H9 (cell line): ENCODE measurements at regions not wholly inside any gene's neighbourhood (a gene's known extent, or its start where the extent isn't known, plus 50 kb on each side); places are given as distances from the start of the nearest gene placed in this dataset.

Experiments
- DNase-seq: peaks from one replicate; pipeline ENCODE4 v3.0.0-alpha.2; 2017
- H2AFZ ChIP-seq: one replicate; pipeline ENCODE4 v1.6.1; 2013; ENCODE audit warnings: mild to moderate bottlenecking, low read length, control low read depth, moderate library complexity
- H2AK5ac ChIP-seq: 2 replicates; pipeline ENCODE4 v1.6.1; 2013; ENCODE audit warnings: low read length, control low read depth, mixed read lengths; ENCODE audit not compliant: insufficient read length
- H2BK120ac ChIP-seq: one replicate; pipeline ENCODE4 v1.6.1; 2013; ENCODE audit warnings: low read depth, mild to moderate bottlenecking, low read length, control low read depth, inconsistent platforms; ENCODE audit not compliant: poor library complexity, severe bottlenecking
- H2BK12ac ChIP-seq: 2 replicates; pipeline ENCODE4 v1.6.1; 2013; ENCODE audit warnings: low read length, control low read depth, mixed read lengths, low read depth; ENCODE audit not compliant: insufficient read length
- H2BK15ac ChIP-seq: 2 replicates; pipeline ENCODE4 v1.6.1; 2013; ENCODE audit warnings: low read depth, low read length, control low read depth
- H2BK20ac ChIP-seq: one replicate; pipeline ENCODE4 v1.6.1; 2013; ENCODE audit warnings: low read depth, mild to moderate bottlenecking, low read length, control low read depth, inconsistent platforms; ENCODE audit not compliant: poor library complexity, severe bottlenecking
- H2BK5ac ChIP-seq: 2 replicates; pipeline ENCODE4 v1.6.1; 2013; ENCODE audit warnings: low read length, control low read depth, mixed read lengths; ENCODE audit not compliant: insufficient read length
- H3K14ac ChIP-seq: 2 replicates; pipeline ENCODE4 v1.6.1; 2013; ENCODE audit warnings: low read length, control low read depth; ENCODE audit not compliant: insufficient read depth
- H3K18ac ChIP-seq: 2 replicates; pipeline ENCODE4 v1.6.1; 2013; ENCODE audit warnings: low read depth, mild to moderate bottlenecking, mixed read lengths, low read length, control low read depth; ENCODE audit not compliant: insufficient read length
- H3K23ac ChIP-seq: 2 replicates; pipeline ENCODE4 v1.6.1; 2013; ENCODE audit warnings: low read length, control low read depth, mixed read lengths, low read depth; ENCODE audit not compliant: insufficient read length
- H3K23me2 ChIP-seq: 2 replicates; pipeline ENCODE4 v1.6.1; 2013; ENCODE audit warnings: low read depth, mild to moderate bottlenecking, mixed read lengths, low read length, control low read depth; ENCODE audit not compliant: insufficient read length, poor library complexity, severe bottlenecking
- H3K27ac ChIP-seq: 2 replicates; pipeline ENCODE4 v1.5.1; 2013; ENCODE audit warnings: low read length, control low read depth, mixed read lengths, low read depth; ENCODE audit not compliant: insufficient read length
- H3K27me3 ChIP-seq: 2 replicates; pipeline ENCODE4 v1.6.1; 2013; ENCODE audit warnings: low read length, control low read depth, inconsistent platforms; ENCODE audit not compliant: insufficient read depth
- H3K4ac ChIP-seq: 2 replicates; pipeline ENCODE4 v1.6.1; 2013; ENCODE audit warnings: low read depth, mild to moderate bottlenecking, control low read depth, inconsistent platforms, low read length, moderate library complexity
- H3K4me1 ChIP-seq: 2 replicates; pipeline ENCODE4 v1.6.1; 2013; ENCODE audit warnings: low read length, control low read depth, inconsistent platforms; ENCODE audit not compliant: insufficient read depth
- H3K4me2 ChIP-seq: 2 replicates; pipeline ENCODE4 v1.6.1; 2013; ENCODE audit warnings: low read length, control low read depth, mixed read lengths; ENCODE audit not compliant: insufficient read length, insufficient read depth
- H3K56ac ChIP-seq: 2 replicates; pipeline ENCODE4 v1.6.1; 2013; ENCODE audit warnings: low read depth, mild to moderate bottlenecking, mixed read lengths, low read length, control low read depth; ENCODE audit not compliant: insufficient read length
- H3K79me1 ChIP-seq: 2 replicates; pipeline ENCODE4 v1.6.1; 2013; ENCODE audit warnings: low read depth, mild to moderate bottlenecking, moderate library complexity, low read length, control low read depth, inconsistent platforms; ENCODE audit not compliant: insufficient read depth, poor library complexity, severe bottlenecking
- H3K79me2 ChIP-seq: 2 replicates; pipeline ENCODE4 v1.6.1; 2013; ENCODE audit warnings: low read length, control low read depth, inconsistent platforms; ENCODE audit not compliant: insufficient read depth
- H3K9ac ChIP-seq: 2 replicates; pipeline ENCODE4 v1.6.1; 2013; ENCODE audit warnings: low read length, control low read depth, mixed read lengths; ENCODE audit not compliant: insufficient read length; ENCODE audit errors: extremely low read depth
- H3K9me3 ChIP-seq: one replicate; pipeline ENCODE4 v1.6.1; 2013; ENCODE audit warnings: low read depth, low read length, inconsistent platforms; ENCODE audit not compliant: control insufficient read depth
- H3T11ph ChIP-seq: one replicate; pipeline ENCODE4 v1.6.1; 2013; ENCODE audit warnings: mild to moderate bottlenecking, low read length, control low read depth, inconsistent platforms
- H4K20me1 ChIP-seq: one replicate; pipeline ENCODE4 v1.6.1; 2013; ENCODE audit not compliant: control insufficient read depth, insufficient read length, insufficient read depth
- H4K5ac ChIP-seq: 2 replicates; pipeline ENCODE4 v1.6.1; 2013; ENCODE audit warnings: low read depth, mild to moderate bottlenecking, mixed read lengths, low read length, control low read depth; ENCODE audit not compliant: insufficient read length
- H4K8ac ChIP-seq: replicated peaks from 2 replicates; pipeline ENCODE4 v1.6.1; 2013; ENCODE audit warnings: low read length, control low read depth, mixed read lengths, low read depth; ENCODE audit not compliant: insufficient read length
- H4K91ac ChIP-seq: 2 replicates; pipeline ENCODE4 v1.6.1; 2013; ENCODE audit warnings: low read depth, mild to moderate bottlenecking, moderate library complexity, mixed read lengths, low read length, control low read depth; ENCODE audit not compliant: insufficient read length
- H3K27ac Mint-ChIP-seq, 3 experiments: 2 replicates in 2 of 3; 3 replicates in 1 of 3; pipeline ENCODE4 v1.8.0; 2020 to 2021; ENCODE audit warnings: mixed read lengths in 3 of 3, mild to moderate bottlenecking in 1 of 3, moderate library complexity in 1 of 3
- H3K27me3 Mint-ChIP-seq: 2 replicates; pipeline ENCODE4 v1.8.0; 2021; ENCODE audit warnings: low read depth, mild to moderate bottlenecking, moderate library complexity, mixed read lengths
- H3K36me3 Mint-ChIP-seq, 3 experiments: 2 replicates in 2 of 3; 3 replicates in 1 of 3; pipeline ENCODE4 v1.8.0; 2020 to 2021; ENCODE audit warnings: low read depth in 3 of 3, mixed read lengths in 3 of 3; ENCODE audit not compliant: insufficient read depth in 1 of 3
- H3K4me1 Mint-ChIP-seq, 2 experiments: 2 replicates each; pipeline ENCODE4 v1.8.0; 2020; ENCODE audit warnings: mixed read lengths in 2 of 2
- H3K4me3 Mint-ChIP-seq, 2 experiments: 2 replicates in 1 of 2; 3 replicates in 1 of 2; pipeline ENCODE4 v1.8.0; 2020 to 2021; ENCODE audit warnings: mild to moderate bottlenecking in 2 of 2, mixed read lengths in 2 of 2, moderate library complexity in 1 of 2
- H3K9me3 Mint-ChIP-seq, 2 experiments: 2 replicates in 1 of 2; 3 replicates in 1 of 2; pipeline ENCODE4 v1.8.0; 2020; ENCODE audit warnings: mild to moderate bottlenecking in 2 of 2, mixed read lengths in 2 of 2, moderate library complexity in 1 of 2
- WGBS: extraction: QIAGEN DNeasy Blood & Tissue Kit; methylation state at CpG from one replicate; pipeline ENCODE4 v1.1.7; 2013; ENCODE audit warnings: missing lambda C conversion rate, low lambda C conversion rate, mixed read lengths; ENCODE audit not compliant: insufficient read length; ENCODE audit errors: extremely low coverage; 5-methylcytosine and 5-hydroxymethylcytosine counted together
- TF ChIP-seq, protein P1 (sequence below): fragments of 200-600 bp; sonication (generic); conservative IDR thresholded peaks from 3 replicates; pipeline ENCODE4 v1.8.0; 2021; ENCODE audit warnings: antibody characterized with exemption, mild to moderate bottlenecking

- WGBS = no CpG with 5 or more reads among the region's 1 CpG
- no peak for DNase-seq
- H3T11ph ChIP-seq = no peak overlapping the region
- H4K8ac ChIP-seq = no peak overlapping the region
- H3K9me3 Mint-ChIP-seq = peaks cover 2% of the 10 kb centered on the region in 2 experiments; a peak in 3 of 5 replicates
- no peaks in the 10 kb centered on the region for H3K9me3 ChIP-seq
- no peak overlapping the region for H4K91ac ChIP-seq
- no peak overlapping the region for H3K4me2 ChIP-seq
- no peak overlapping the region for H3K56ac ChIP-seq
- TF ChIP-seq, protein P1, sequence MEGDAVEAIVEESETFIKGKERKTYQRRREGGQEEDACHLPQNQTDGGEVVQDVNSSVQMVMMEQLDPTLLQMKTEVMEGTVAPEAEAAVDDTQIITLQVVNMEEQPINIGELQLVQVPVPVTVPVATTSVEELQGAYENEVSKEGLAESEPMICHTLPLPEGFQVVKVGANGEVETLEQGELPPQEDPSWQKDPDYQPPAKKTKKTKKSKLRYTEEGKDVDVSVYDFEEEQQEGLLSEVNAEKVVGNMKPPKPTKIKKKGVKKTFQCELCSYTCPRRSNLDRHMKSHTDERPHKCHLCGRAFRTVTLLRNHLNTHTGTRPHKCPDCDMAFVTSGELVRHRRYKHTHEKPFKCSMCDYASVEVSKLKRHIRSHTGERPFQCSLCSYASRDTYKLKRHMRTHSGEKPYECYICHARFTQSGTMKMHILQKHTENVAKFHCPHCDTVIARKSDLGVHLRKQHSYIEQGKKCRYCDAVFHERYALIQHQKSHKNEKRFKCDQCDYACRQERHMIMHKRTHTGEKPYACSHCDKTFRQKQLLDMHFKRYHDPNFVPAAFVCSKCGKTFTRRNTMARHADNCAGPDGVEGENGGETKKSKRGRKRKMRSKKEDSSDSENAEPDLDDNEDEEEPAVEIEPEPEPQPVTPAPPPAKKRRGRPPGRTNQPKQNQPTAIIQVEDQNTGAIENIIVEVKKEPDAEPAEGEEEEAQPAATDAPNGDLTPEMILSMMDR = no peak
- no peak overlapping the region for H2AK5ac ChIP-seq
- H3K9ac ChIP-seq = no peak overlapping the region
- no peak overlapping the region for H2BK12ac ChIP-seq
- H3K27ac ChIP-seq = no peak overlapping the region
- no peak overlapping the region for H2BK15ac ChIP-seq
- H3K27me3 Mint-ChIP-seq = no peaks in the 10 kb centered on the region; the same call in 1 of the 2 replicates
- no peak overlapping the region for H3K27ac Mint-ChIP-seq
- H2BK120ac ChIP-seq = no peak overlapping the region
- no peaks in the 10 kb centered on the region for H3K79me1 ChIP-seq
- H3K4me1 ChIP-seq = no peaks in the 10 kb centered on the region
- no peak overlapping the region for H2BK5ac ChIP-seq
- H3K36me3 Mint-ChIP-seq = peaks cover 0 to 9% (median 0%) of the 10 kb centered on the region in 3 experiments; a peak in 2 of 7 replicates
- H3K27me3 ChIP-seq = no peaks in the 10 kb centered on the region
- H3K79me2 ChIP-seq = no peaks in the 10 kb centered on the region
- H3K23ac ChIP-seq = no peak overlapping the region
- H3K4me3 Mint-ChIP-seq = no peak overlapping the region
- no peak overlapping the region for H4K5ac ChIP-seq
- no peaks in the 10 kb centered on the region for H4K20me1 ChIP-seq
- H3K4ac ChIP-seq = no peak overlapping the region
- H2AFZ ChIP-seq = no peak overlapping the region
- no peak overlapping the region for H3K14ac ChIP-seq
- H3K4me1 Mint-ChIP-seq = no peaks in the 10 kb centered on the region
- no peaks in the 10 kb centered on the region for H3K23me2 ChIP-seq
- H3K18ac ChIP-seq = no peak overlapping the region
- no peak overlapping the region for H2BK20ac ChIP-seq
Measured at GRCh38 chr7:37594602-37595001, 89.0 kb upstream of the GPR141 start.
